Testis (tissue), 2 donors: ENCODE measurements at regions not wholly inside any gene's neighbourhood (a gene's known extent, or its start where the extent isn't known, plus 50 kb on each side); places are given as distances from the start of the nearest gene placed in this dataset.

Source experiments
- POLR2A ChIP-seq: fragments of 450-650 bp; IDR thresholded peaks from one replicate; pipeline ENCODE4 v1.6.1; 2017; ENCODE audit warnings: antibody characterized with exemption, mild to moderate bottlenecking, moderate library complexity
- TF ChIP-seq, protein P1 (sequence below), 3 experiments: fragments of 450-650 bp in 2 of 3; fragments of 200-600 bp in 1 of 3; sonication (generic) in 1 of 3; IDR thresholded peaks; one replicate each; pipeline ENCODE4 v1.5.1; 2016 to 2019; ENCODE audit warnings: antibody characterized with exemption in 3 of 3, mild to moderate bottlenecking in 2 of 3, moderate library complexity in 1 of 3

DNA sequence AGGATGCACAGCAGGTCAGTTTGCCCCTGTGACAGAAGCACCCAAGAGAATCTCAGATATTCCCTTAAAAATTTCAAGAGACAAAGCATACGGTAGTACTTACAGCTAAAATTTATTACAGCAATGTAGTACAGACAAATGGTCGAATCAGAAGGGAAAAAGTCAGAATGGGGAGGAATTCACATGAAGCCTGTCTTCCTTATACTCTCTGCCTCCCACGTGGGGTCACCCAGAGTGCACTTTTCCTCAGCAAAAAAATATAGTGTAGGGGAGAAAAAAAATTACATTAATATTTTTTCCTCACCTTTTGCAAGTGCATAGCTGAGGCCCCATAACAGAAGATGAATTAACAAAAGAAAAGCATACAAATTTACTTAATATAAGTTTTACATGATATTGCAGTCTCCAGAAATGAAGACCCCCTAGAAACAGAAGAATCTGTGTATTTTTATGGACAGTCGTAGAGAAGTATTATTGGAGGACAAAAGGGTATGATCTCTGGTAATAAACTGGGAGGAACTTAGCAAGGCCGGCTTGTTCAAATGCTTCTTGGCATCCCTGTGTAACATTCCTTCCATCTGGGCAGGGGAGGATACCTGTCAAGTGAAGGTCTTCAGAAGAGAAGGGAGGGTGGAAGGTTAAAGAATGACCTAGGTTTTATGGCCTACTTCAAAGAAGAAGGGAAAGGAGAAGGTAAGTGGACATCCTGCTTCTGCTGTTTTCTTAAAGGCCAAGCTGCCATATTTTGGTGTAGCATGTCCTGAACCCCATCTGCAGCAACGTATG, 270.6 kb upstream of the MAGI2 start:
- TF ChIP-seq, protein P1, sequence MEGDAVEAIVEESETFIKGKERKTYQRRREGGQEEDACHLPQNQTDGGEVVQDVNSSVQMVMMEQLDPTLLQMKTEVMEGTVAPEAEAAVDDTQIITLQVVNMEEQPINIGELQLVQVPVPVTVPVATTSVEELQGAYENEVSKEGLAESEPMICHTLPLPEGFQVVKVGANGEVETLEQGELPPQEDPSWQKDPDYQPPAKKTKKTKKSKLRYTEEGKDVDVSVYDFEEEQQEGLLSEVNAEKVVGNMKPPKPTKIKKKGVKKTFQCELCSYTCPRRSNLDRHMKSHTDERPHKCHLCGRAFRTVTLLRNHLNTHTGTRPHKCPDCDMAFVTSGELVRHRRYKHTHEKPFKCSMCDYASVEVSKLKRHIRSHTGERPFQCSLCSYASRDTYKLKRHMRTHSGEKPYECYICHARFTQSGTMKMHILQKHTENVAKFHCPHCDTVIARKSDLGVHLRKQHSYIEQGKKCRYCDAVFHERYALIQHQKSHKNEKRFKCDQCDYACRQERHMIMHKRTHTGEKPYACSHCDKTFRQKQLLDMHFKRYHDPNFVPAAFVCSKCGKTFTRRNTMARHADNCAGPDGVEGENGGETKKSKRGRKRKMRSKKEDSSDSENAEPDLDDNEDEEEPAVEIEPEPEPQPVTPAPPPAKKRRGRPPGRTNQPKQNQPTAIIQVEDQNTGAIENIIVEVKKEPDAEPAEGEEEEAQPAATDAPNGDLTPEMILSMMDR (IDR thresholded peaks at IDR 0.05), result no peak
- no peak for TF ChIP-seq POLR2A
